Mucosa of stomach (tissue), 1 donor: ENCODE measurements at regions not wholly inside any gene's neighbourhood (a gene's known extent, or its start where the extent isn't known, plus 50 kb on each side); places are given as distances from the start of the nearest gene placed in this dataset.
"Not testable (repeated sequence)": the region's sequence is repeated elsewhere in the genome, so short reads cannot be mapped to it uniquely, and the experiment has no call there.

Experiments used
- H3K27me3 ChIP-seq: one replicate; pipeline ENCODE4 v1.7.0; 2013; ENCODE audit warnings: mild to moderate bottlenecking, low read length; ENCODE audit not compliant: control insufficient read depth, insufficient read depth
- H3K36me3 ChIP-seq: one replicate; pipeline ENCODE4 v1.7.0; 2013; ENCODE audit warnings: low read length; ENCODE audit not compliant: control insufficient read depth, insufficient read depth
- H3K4me1 ChIP-seq: one replicate; pipeline ENCODE4 v1.7.0; 2013; ENCODE audit warnings: mild to moderate bottlenecking, low read length; ENCODE audit not compliant: control insufficient read depth, insufficient read depth
- H3K4me3 ChIP-seq: one replicate; pipeline ENCODE4 v1.7.0; 2013; ENCODE audit warnings: low read length
- H3K9ac ChIP-seq: one replicate; pipeline ENCODE4 v1.7.0; 2013; ENCODE audit warnings: mild to moderate bottlenecking, low read length, moderate library complexity
- H3K9me3 ChIP-seq: one replicate; pipeline ENCODE4 v1.7.0; 2013; ENCODE audit warnings: mild to moderate bottlenecking, low read length, moderate library complexity; ENCODE audit not compliant: control insufficient read depth
- donor health status: Pancreatic carcinoma.

DNA sequence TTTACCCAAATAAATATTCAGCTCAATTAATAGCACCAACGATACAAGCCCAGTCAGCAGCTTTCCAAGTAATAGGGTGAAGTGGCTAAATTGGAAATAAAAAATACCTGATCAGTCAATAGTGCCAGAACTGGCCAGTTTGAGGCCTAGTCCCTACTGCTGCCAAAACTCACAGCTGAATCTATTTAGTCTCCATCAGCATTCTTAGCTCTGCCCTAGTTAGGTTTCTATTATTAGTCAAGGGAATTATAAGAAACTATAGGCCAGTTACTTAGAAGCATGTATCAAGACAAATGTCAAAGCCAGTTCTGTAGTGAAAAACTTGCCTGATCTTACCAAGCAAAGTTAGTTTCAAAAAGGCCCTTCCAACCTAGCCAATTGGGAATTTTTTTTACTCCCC is 146.2 kb upstream of the ZBTB20 start:
- no peaks in the 10 kb centered on the region for H3K27me3 ChIP-seq
- no peak overlapping the region for H3K9ac ChIP-seq
- no peaks in the 10 kb centered on the region for H3K9me3 ChIP-seq
- no peaks in the 10 kb centered on the region for H3K36me3 ChIP-seq
- H3K4me3 ChIP-seq, result no peak overlapping the region
- H3K4me1 ChIP-seq, result no peaks in the 10 kb centered on the region

DNA sequence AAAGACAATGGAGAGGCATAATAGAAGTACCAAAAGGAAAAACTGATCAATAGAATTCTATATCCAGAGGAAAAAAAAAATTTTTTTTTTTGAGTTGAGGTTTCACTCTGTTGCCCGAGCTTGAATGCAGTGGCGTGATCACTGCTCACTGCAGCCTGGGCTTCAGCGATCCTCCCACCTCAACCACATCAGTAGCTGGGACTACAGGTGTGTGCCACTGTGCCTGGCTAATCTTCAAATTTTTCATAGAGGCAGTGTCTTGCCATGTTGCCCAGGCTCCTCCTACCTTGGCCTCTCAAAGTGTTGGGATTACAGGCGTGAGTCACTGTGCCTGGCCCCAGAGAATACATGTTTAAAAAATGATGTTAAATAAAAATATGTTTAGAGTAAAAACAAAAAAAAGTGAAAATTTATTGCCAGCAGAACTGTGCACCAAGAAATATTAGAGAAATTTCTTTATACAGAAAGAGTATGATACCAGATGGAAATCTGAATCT is 154.3 kb upstream of the ZBTB20 start:
- Histone ChIP-seq H3K4me1 (no peaks in the 10 kb centered on the region), H3K9ac (no peak overlapping the region), H3K9me3 (no peaks in the 10 kb centered on the region), H3K4me3 (no peak overlapping the region), H3K36me3 (no peaks in the 10 kb centered on the region), H3K27me3 (no peaks in the 10 kb centered on the region)

DNA sequence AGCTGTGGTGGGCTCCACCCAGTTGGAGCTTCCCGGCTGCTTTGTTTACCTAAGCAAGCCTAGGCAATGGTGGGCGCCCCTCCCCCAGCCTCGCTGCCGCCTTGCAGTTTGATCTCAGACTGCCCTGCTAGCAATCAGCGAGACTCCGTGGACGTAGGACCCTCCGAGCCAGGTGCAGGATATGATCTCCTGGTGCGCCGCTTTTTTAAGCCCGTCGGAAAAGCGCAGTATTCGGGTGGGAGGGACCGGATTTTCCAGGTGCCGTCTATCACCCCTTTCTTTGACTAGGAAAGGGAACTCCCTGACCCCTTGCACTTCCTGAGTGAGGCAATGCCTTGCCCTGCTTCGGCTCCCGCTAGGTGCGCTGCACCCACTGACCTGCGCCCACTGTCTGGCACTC is 170.9 kb upstream of the ZBTB20 start:
- not testable (repeated sequence) for H3K36me3 ChIP-seq, H3K4me3 ChIP-seq, H3K9ac ChIP-seq, H3K27me3 ChIP-seq, H3K9me3 ChIP-seq, H3K4me1 ChIP-seq

DNA sequence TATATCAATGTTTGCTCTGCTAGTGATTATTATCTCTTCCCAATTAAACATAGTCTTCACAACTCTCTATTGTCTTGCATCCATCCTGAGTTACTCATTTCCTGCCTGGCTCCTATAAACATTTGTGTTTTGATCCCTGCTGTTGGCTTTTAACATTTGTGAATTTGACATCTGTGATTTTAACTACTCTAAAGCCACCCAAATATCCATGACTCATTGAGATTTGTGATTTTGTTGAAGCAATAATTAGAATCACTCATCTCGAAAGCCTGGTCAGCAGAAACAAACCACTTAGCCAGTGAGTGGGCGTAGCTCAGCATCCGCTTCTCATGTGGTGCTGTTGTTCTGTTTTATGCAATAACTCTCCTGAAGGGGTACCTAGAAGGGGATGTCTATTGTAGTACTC is 174.3 kb upstream of the ZBTB20 start:
- H3K36me3 ChIP-seq, result no peaks in the 10 kb centered on the region
- no peak overlapping the region for H3K9ac ChIP-seq
- no peak overlapping the region for H3K4me3 ChIP-seq
- H3K9me3 ChIP-seq, result no peaks in the 10 kb centered on the region
- H3K4me1 ChIP-seq, result no peaks in the 10 kb centered on the region
- no peaks in the 10 kb centered on the region for H3K27me3 ChIP-seq

DNA sequence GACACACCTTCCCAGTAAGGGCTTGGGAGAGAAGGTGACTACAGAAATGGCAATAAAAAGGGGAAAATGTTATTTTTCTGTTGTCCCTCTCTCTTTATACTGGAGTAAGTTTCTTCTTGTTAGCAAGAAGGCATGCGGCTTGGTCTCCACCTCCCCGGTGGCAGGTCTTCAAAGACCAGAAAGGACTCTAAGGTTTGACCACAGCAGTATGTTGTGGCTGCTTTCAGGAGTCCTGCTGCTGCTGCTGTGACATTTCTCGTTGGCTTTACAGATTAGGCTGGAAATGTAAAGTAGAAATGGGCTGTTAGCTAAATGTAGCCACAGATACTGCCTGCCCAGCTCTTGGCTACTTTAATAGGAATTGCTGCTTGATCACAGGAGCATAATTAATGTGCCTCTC is 175.8 kb upstream of the ZBTB20 start:
- H3K36me3 ChIP-seq, result no peaks in the 10 kb centered on the region
- H3K4me3 ChIP-seq, result no peak overlapping the region
- no peaks in the 10 kb centered on the region for H3K4me1 ChIP-seq
- no peaks in the 10 kb centered on the region for H3K27me3 ChIP-seq
- H3K9me3 ChIP-seq, result no peaks in the 10 kb centered on the region
- no peak overlapping the region for H3K9ac ChIP-seq

DNA sequence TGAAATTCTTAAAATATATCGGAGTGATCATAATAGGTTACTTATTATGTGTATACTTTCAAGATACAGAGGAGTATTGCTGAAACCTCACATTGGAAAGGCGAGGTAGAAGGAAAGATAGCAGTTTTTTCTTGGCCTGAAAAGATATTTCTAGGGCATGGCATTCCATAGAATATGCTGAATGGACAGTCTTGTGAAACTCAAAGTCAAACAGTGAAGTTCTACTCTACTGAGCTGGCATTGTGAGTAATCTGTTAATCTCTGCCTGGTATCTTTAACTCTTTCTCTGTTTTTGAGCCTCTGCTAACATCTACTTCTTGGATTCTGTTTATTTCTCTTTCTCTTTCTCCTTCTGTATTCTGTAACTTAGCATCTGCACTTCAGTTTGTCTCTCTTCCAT is 176.3 kb upstream of the ZBTB20 start:
- Histone ChIP-seq H3K9ac (no peak overlapping the region), H3K9me3 (no peaks in the 10 kb centered on the region), H3K36me3 (no peaks in the 10 kb centered on the region), H3K4me3 (no peak overlapping the region), H3K27me3 (no peaks in the 10 kb centered on the region), H3K4me1 (no peaks in the 10 kb centered on the region)

DNA sequence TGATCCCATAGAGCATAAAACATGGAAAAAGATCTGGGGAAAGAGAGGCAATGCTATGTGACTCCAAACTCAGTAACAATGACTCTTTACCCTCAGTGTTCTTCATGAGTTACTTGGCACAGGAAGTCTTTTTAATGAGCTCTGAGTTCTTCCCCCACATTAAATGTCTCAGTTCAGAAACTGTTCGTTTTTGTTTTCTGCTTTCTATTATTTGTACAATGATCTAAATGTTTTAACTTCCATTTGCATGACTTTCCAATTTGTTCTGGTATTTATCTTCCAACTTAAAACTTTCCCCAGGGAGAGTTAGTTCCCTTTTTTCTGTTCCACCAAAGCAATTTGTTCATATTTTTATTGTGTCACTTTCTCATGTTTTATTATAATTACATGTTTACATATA is 177.0 kb upstream of the ZBTB20 start:
- no peak overlapping the region for H3K4me3 ChIP-seq
- H3K9ac ChIP-seq, result no peak overlapping the region
- no peaks in the 10 kb centered on the region for H3K4me1 ChIP-seq
- H3K36me3 ChIP-seq, result no peaks in the 10 kb centered on the region
- no peaks in the 10 kb centered on the region for H3K9me3 ChIP-seq
- H3K27me3 ChIP-seq, result no peaks in the 10 kb centered on the region

DNA sequence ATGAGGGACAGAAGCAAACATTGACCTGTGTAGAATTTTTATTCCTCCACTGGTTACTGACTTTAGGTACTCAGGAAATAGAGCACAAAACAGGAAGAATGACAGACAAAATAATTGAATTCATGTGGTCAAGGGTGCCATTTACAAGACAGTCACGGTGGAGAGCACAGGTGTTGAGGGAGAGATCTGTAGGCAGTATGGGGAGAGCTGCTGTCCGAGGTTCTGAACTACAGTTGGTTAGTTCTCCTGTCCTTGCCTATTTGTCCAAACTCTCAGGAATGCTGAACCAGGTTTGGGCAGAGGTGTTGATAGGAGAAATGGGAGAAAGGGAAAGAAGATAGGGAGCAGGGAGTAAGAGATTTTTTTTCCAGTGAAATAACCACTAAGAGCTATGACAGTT is 178.5 kb upstream of the ZBTB20 start:
- Histone ChIP-seq H3K4me3 (no peak overlapping the region), H3K4me1 (no peaks in the 10 kb centered on the region), H3K9ac (no peak overlapping the region), H3K36me3 (no peaks in the 10 kb centered on the region), H3K27me3 (no peaks in the 10 kb centered on the region), H3K9me3 (no peaks in the 10 kb centered on the region)

DNA sequence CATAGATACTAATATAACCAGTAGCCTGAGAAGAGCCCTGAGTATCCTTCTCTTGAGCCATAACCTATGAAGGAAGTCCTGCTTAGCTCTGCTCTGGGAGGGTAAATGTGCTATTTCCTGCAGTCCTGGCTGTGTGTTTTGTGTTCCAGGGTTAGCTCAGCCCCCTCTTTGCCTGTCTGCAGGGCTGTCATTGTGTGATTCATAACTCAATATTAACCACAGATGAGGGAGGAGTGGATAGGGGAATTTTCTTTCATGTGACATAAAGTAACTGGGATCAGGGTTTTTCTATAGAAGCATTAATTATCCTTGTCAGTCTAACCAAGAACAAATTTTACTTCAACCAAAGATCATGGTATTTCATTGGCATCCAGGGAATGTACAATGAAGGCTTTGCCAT is 183.3 kb upstream of the ZBTB20 start:
- no peak overlapping the region for H3K9ac ChIP-seq
- H3K36me3 ChIP-seq, result no peaks in the 10 kb centered on the region
- no peaks in the 10 kb centered on the region for H3K4me1 ChIP-seq
- H3K27me3 ChIP-seq, result no peaks in the 10 kb centered on the region
- no peak overlapping the region for H3K4me3 ChIP-seq
- no peaks in the 10 kb centered on the region for H3K9me3 ChIP-seq

DNA sequence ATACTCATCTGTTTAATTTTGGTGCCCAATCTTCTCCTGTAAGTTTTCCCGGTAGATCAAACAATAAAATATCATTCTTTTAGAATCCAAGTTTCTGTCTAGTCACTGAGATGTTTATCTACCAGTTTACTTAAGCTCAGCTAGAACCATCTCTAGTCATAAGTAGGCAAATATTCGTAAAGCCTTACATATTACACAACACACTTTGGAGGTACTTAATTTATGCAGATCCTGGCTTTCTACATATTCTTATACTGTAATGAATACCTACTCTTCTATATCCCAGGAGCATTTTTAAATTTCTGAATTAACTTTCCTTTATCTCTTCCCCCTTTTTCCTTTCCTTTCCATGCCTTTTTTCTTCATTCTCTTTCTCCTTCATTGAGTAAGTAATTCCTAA is 185.9 kb upstream of the ZBTB20 start:
- no peaks in the 10 kb centered on the region for H3K4me1 ChIP-seq
- no peak overlapping the region for H3K9ac ChIP-seq
- H3K4me3 ChIP-seq, result no peak overlapping the region
- H3K27me3 ChIP-seq, result no peaks in the 10 kb centered on the region
- H3K9me3 ChIP-seq, result no peaks in the 10 kb centered on the region
- H3K36me3 ChIP-seq, result no peaks in the 10 kb centered on the region

DNA sequence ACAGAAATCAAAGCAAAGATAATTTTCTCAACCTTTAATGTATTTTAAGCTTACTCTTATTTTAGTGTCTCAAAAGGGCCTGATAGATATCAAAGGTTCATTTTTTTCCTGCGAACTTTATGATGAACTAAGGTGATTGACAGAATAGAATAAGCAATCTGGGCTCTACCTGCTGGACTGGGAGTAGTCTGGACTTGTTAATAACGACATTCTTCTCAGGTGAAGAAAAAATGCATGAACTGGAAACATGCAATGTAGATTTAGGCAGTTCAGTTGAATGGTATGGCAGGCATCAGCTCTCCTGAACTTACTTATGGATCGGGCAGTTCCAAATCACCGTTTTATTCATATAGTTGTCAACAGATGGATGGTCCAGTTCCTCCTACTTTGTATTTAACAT is 189.7 kb upstream of the ZBTB20 start:
- Histone ChIP-seq H3K4me3 (no peak overlapping the region), H3K4me1 (no peaks in the 10 kb centered on the region), H3K9ac (no peak overlapping the region), H3K36me3 (no peaks in the 10 kb centered on the region), H3K9me3 (no peaks in the 10 kb centered on the region), H3K27me3 (no peaks in the 10 kb centered on the region)

DNA sequence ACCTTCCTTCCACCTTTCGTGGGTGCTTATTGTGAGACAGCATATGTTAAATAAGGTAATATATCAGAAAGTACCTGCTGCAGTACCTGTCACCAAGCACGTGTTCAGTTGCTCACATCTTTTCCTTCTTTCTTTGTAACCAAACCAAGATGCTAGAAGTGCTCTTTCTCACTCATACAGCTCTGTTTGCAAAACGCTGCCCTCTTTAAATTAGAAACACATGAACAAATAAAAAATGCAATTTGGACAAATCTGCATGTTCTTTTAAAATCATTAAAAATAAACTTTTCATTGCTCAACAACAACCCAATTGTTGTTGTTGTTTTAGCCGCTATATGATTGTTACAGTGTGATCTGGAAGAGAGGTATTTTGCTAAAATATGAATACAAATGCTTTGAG is 193.5 kb upstream of the ZBTB20 start:
- no peaks in the 10 kb centered on the region for H3K4me1 ChIP-seq
- H3K27me3 ChIP-seq, result no peaks in the 10 kb centered on the region
- no peaks in the 10 kb centered on the region for H3K9me3 ChIP-seq
- H3K4me3 ChIP-seq, result no peak overlapping the region
- H3K9ac ChIP-seq, result no peak overlapping the region
- no peaks in the 10 kb centered on the region for H3K36me3 ChIP-seq

DNA sequence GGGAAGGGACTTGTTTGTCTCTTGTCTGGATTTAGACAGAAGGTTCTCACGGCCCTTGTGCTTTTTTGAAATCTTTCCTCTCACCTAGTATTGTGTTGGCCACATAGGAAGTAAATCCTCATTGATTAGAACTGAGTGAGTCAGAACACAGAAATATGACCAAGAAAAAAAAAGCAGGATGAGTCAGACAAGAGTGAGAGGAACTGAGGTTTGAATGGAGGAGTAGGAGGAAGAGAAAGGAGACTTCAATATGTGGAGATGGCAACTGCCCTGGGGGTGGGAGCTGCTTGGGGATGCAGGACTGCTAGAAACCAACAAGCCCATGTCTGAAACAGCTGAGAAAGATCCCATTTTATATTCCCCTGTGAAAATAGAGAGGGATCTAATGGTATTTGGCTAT is 194.1 kb upstream of the ZBTB20 start:
- H3K9ac ChIP-seq, result no peak overlapping the region
- H3K4me3 ChIP-seq, result no peak overlapping the region
- H3K27me3 ChIP-seq, result no peaks in the 10 kb centered on the region
- no peaks in the 10 kb centered on the region for H3K9me3 ChIP-seq
- H3K4me1 ChIP-seq, result no peaks in the 10 kb centered on the region
- H3K36me3 ChIP-seq, result no peaks in the 10 kb centered on the region
